T-cell (primary cell): ENCODE measurements at regions not wholly inside any gene's neighbourhood (a gene's known extent, or its start where the extent isn't known, plus 50 kb on each side); places are given as distances from the start of the nearest gene placed in this dataset.

ENCODE experiments used
- ATAC-seq, 4 experiments: fragments of 200-7000 bp in 3 of 4; fragments of 150-1000 bp in 1 of 4; cut with Tn5 transposase; replicated peaks in 1 of 4; 1 replicate in 3 of 4; 2 replicates in 1 of 4; pipeline ENCODE4 v1.10.0; 2021; ENCODE audit warnings: moderate library complexity in 3 of 4, mild to moderate bottlenecking in 2 of 4, moderate number of reproducible peaks in 1 of 4
- CTCF ChIA-PET, 2 donors: fragments of 300-600 bp; sonication (Branson Sonifier 250); formaldehyde crosslinking; loops; one replicate each; lab custom pipeline; 2022; ENCODE audit warnings: antibody characterized with exemption in 2 of 2; lab: Charles Lee
- POLR2A ChIA-PET, 2 donors: fragments of 300-600 bp; sonication (Branson Sonifier 250); formaldehyde crosslinking; loops; one replicate each; lab custom pipeline; 2022; ENCODE audit warnings: antibody characterized with exemption in 2 of 2; lab: Charles Lee
- DNase-seq, 35 experiments: peaks; one replicate each; pipeline versions ENCODE4 v3.0.0 to v3.0.0-alpha.2; 2013 to 2023
- H3K27ac ChIP-seq: one replicate; pipeline ENCODE4 v1.5.1; 2013; ENCODE audit warnings: low read length
- H3K27me3 ChIP-seq, 2 experiments: replicated peaks in 1 of 2; 1 replicate in 1 of 2; 2 replicates in 1 of 2; pipeline versions ENCODE4 v1.6.1 to v1.7.0; 2013; ENCODE audit warnings: low read length in 1 of 2, mixed read lengths in 1 of 2; ENCODE audit not compliant: control insufficient read depth in 2 of 2, insufficient read depth in 2 of 2; ENCODE audit errors: extremely low read depth in 1 of 2
- H3K36me3 ChIP-seq, 2 donors: 1 replicate in 1 of 2; 2 replicates in 1 of 2; pipeline versions ENCODE4 v1.6.1 to v1.7.0; 2013; ENCODE audit warnings: low read length in 1 of 2; ENCODE audit not compliant: control insufficient read depth in 2 of 2, insufficient read depth in 1 of 2; ENCODE audit errors: extremely low read depth in 1 of 2
- H3K4me1 ChIP-seq, 2 experiments: 1 replicate in 1 of 2; 2 replicates in 1 of 2; pipeline versions ENCODE4 v1.6.1 to v1.7.0; 2013; ENCODE audit warnings: low read length in 2 of 2, mixed read lengths in 1 of 2; ENCODE audit not compliant: insufficient read depth in 2 of 2, control insufficient read depth in 1 of 2; ENCODE audit errors: extremely low read depth in 1 of 2
- H3K4me3 ChIP-seq, 2 donors: 1 replicate in 1 of 2; 2 replicates in 1 of 2; pipeline versions ENCODE4 v1.5.1 to v1.7.0; 2013; ENCODE audit warnings: mild to moderate bottlenecking in 2 of 2, low read length in 1 of 2, moderate library complexity in 1 of 2; ENCODE audit not compliant: control insufficient read depth in 1 of 2; ENCODE audit errors: extremely low read depth in 1 of 2
- H3K9me3 ChIP-seq: 2 replicates; pipeline ENCODE4 v1.7.0; 2013
- H3K27ac Mint-ChIP-seq, 2 donors: one replicate each; pipeline ENCODE4 v1.8.0; 2020 to 2021; ENCODE audit warnings: mild to moderate bottlenecking in 2 of 2, mixed read lengths in 2 of 2
- H3K27me3 Mint-ChIP-seq, 2 donors: one replicate each; pipeline ENCODE4 v1.8.0; 2021 to 2022; ENCODE audit warnings: mixed read lengths in 2 of 2
- H3K36me3 Mint-ChIP-seq: one replicate; pipeline ENCODE4 v1.8.0; 2021; ENCODE audit warnings: mixed read lengths
- H3K4me1 Mint-ChIP-seq, 3 donors: one replicate each; pipeline ENCODE4 v1.8.0; 2020 to 2022; ENCODE audit warnings: mixed read lengths in 3 of 3, mild to moderate bottlenecking in 1 of 3
- H3K4me3 Mint-ChIP-seq, 3 donors: one replicate each; pipeline ENCODE4 v1.8.0; 2020 to 2022; ENCODE audit warnings: mild to moderate bottlenecking in 3 of 3, mixed read lengths in 3 of 3, moderate library complexity in 3 of 3
- H3K9me3 Mint-ChIP-seq, 3 donors: one replicate each; pipeline ENCODE4 v1.8.0; 2020 to 2022; ENCODE audit warnings: mixed read lengths in 3 of 3
- WGBS: methylation state at CpG from one replicate; pipeline ENCODE4 v1.1.5; 2013; ENCODE audit warnings: missing lambda C conversion rate; ENCODE audit not compliant: insufficient coverage; 5-methylcytosine and 5-hydroxymethylcytosine counted together

DNA sequence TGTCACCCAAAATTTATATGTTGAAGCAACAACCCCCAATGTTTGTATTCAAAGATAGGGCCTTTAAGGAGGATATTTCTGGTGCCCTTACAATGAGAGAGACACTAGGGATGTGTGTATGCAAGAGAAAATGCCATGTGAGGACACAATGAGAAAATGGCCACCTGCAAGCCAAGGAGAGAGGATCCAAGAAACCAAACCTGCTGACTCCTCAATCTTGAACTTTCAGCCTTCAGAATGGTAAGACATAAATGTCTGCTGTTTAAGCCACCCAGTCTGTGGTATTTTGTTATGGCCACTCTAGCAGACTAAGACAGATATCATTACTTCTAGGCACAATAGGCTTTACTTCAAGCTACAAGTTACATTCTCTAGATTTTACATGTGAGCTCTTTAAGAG, 1145.1 kb upstream of the MAP3K7 start:
- no peaks in the 10 kb centered on the region for H3K27me3 Mint-ChIP-seq
- no peak overlapping the region for H3K27ac Mint-ChIP-seq
- H3K36me3 Mint-ChIP-seq = no peaks in the 10 kb centered on the region
- ChIA-PET CTCF (no interaction called here), POLR2A (no interaction called here)
- H3K4me3 ChIP-seq = no peak overlapping the region
- peaks cover 10 to 12% (median 11%) of the 10 kb centered on the region in 3 donors for H3K9me3 Mint-ChIP-seq
- no peaks in the 10 kb centered on the region for H3K36me3 ChIP-seq
- H3K27me3 ChIP-seq = no peaks in the 10 kb centered on the region
- no peak overlapping the region for H3K27ac ChIP-seq
- H3K4me1 Mint-ChIP-seq = no peaks in the 10 kb centered on the region
- DNase-seq (no peak), ATAC-seq (no peak)
- no peaks in the 10 kb centered on the region for H3K9me3 ChIP-seq
- H3K4me3 Mint-ChIP-seq = no peak overlapping the region
- H3K4me1 ChIP-seq = no peaks in the 10 kb centered on the region

DNA sequence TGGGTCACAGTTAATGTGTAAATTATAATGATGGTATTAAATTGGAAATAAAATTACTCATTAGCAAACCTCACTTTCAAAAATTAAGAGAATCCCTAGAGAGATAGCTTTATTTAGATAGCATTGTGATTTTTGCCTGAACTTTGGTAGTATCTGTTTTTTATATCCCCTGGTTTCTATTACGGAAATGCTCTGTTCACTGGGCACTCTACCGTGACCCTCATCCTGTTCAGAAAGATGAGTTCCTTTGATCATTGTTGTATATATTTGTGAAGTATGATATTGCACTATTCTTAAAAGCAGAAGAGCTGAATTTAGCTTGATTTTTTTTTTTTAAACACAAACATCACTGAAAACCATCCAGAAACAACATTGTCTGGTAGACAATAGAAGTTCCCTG, 1143.8 kb upstream of the MAP3K7 start:
- POLR2A ChIA-PET = no interaction called here
- Histone ChIP-seq H3K4me1 (no peaks in the 10 kb centered on the region), H3K9me3 (no peaks in the 10 kb centered on the region), H3K36me3 (no peaks in the 10 kb centered on the region), H3K4me3 (no peak overlapping the region), H3K27ac (no peak overlapping the region), H3K27me3 (no peaks in the 10 kb centered on the region)
- Mint-ChIP-seq H3K4me1 (no peaks in the 10 kb centered on the region), H3K27ac (no peak overlapping the region), H3K36me3 (no peaks in the 10 kb centered on the region), H3K27me3 (no peaks in the 10 kb centered on the region), H3K4me3 (no peak overlapping the region), H3K9me3 (peaks cover 10 to 12% (median 11%) of the 10 kb centered on the region in 3 donors)
- WGBS = no CpG with 5 or more reads among the region's 2 CpGs
- DNase-seq (no peak), ATAC-seq (no peak)
- CTCF ChIA-PET = interaction anchor here in 1 of 2 donors (0.6 kb wide), 1 partner anchor 115 kb away, joined by 3 read pairs; no protein-coding TSS in a partner anchor

DNA sequence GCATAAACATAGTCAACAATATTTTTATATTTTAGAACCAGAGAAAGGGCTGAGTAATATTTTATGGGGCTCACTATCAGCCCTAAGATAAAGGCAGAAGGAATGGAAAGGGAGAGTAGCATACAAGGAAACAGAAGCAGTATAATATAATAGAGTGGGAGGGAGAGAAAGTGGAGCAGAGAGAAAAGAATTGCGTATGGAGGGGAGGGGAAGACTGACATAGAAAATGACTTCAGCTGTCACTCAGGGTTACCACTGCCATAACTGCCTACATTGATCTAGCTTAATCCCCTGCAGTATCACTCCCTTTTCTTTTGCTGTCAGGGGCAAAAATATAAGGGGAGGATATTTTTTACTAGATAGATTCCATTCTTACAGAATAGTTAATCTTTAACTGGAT, 1133.5 kb upstream of the MAP3K7 start:
- no peak for ATAC-seq
- Mint-ChIP-seq H3K27me3 (no peaks in the 10 kb centered on the region), H3K4me3 (no peak overlapping the region), H3K9me3 (peaks cover 0 to 8% (median 7%) of the 10 kb centered on the region in 3 donors), H3K27ac (no peak overlapping the region), H3K4me1 (no peaks in the 10 kb centered on the region), H3K36me3 (no peaks in the 10 kb centered on the region)
- Histone ChIP-seq H3K4me3 (no peak overlapping the region), H3K4me1 (no peaks in the 10 kb centered on the region), H3K27ac (no peak overlapping the region), H3K27me3 (no peaks in the 10 kb centered on the region), H3K9me3 (no peaks in the 10 kb centered on the region), H3K36me3 (no peaks in the 10 kb centered on the region)
- DNase-seq = no peak
- CTCF ChIA-PET = no interaction called here
- POLR2A ChIA-PET = no interaction called here
- no CpG with 5 or more reads among the region's 1 CpG for WGBS

DNA sequence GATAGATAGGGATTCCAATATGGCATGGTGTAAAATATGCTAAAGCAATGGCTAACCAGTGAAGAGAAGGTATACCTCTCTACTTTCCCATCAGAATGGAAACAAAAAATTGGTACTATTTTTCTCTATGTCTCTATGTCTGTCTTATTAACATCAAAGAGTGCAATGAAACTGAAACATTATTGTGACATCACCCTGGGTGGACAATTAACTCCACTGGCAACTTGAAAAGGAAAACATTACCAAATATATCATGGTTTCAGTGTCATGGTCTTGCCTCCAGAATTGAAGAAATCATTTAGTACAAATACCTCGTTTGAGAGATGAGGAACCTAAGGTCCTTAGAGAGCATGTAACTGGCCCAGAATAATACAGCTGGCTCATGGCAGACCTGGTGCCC, 1132.5 kb upstream of the MAP3K7 start:
- ChIA-PET POLR2A (no interaction called here), CTCF (no interaction called here)
- H3K9me3 Mint-ChIP-seq = peaks cover 0 to 8% (median 4%) of the 10 kb centered on the region in 3 donors
- Histone ChIP-seq H3K9me3 (no peaks in the 10 kb centered on the region), H3K36me3 (no peaks in the 10 kb centered on the region), H3K4me1 (no peaks in the 10 kb centered on the region), H3K27ac (no peak overlapping the region), H3K27me3 (no peaks in the 10 kb centered on the region), H3K4me3 (no peak overlapping the region)
- no peaks in the 10 kb centered on the region for H3K36me3 Mint-ChIP-seq
- no peak overlapping the region for H3K27ac Mint-ChIP-seq
- no peaks in the 10 kb centered on the region for H3K27me3 Mint-ChIP-seq
- no peaks in the 10 kb centered on the region for H3K4me1 Mint-ChIP-seq
- ATAC-seq (no peak), DNase-seq (no peak)
- H3K4me3 Mint-ChIP-seq = no peak overlapping the region
- 75% methylated on average over 1 of the region's 1 CpG for WGBS

DNA sequence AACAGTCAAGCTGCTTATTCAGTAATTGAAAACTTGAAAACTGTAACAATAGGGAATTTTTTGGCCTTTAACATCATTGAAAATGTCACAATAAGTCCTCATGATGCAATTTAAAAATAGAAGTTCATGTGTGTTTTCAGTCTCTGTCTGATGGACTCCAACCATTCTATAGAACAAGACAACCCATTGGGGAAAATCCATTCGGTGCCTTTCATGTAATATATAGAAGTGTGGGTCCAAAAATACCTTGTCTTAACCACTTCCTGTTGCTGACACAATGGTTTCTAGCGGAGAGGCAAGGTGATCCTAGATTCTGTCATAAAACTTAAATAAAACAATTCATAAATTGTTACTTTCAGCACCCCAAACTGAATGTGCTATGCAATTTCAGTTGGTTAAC, 1131.3 kb upstream of the MAP3K7 start:
- WGBS = no CpG with 5 or more reads among the region's 2 CpGs
- POLR2A ChIA-PET = no interaction called here
- no peaks in the 10 kb centered on the region for H3K36me3 Mint-ChIP-seq

DNA sequence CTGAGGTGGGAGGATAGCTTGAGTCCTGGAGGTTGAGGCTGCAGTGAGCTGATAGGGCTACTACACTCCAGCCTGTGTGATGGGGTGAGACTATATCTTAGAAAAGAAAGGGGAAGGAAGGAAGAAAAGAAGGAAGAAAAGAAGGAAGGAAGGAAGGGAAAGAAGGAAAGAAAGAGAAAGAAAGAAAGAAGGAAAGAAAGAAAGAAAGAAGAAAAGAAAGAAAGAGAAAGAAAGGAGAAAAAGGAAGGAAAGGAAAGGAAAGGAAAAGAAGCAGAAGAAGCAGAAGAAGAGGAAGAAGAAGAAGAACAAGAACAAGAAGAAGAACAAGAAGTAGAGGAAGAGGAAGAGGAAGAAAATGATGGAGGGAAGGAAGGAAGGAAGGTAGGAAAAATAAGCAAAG, 1130.2 kb upstream of the MAP3K7 start:
- no peak overlapping the region for H3K27ac Mint-ChIP-seq
- no peaks in the 10 kb centered on the region for H3K36me3 Mint-ChIP-seq
- H3K27me3 ChIP-seq = no peaks in the 10 kb centered on the region
- peaks cover 0 to 8% (median 0%) of the 10 kb centered on the region in 3 donors for H3K9me3 Mint-ChIP-seq
- H3K4me3 Mint-ChIP-seq = no peak overlapping the region
- DNase-seq (no peak), ATAC-seq (no peak)
- H3K27me3 Mint-ChIP-seq = no peaks in the 10 kb centered on the region
- H3K36me3 ChIP-seq = no peaks in the 10 kb centered on the region
- H3K4me1 ChIP-seq = no peaks in the 10 kb centered on the region
- H3K4me1 Mint-ChIP-seq = no peaks in the 10 kb centered on the region
- no peak overlapping the region for H3K27ac ChIP-seq
- H3K4me3 ChIP-seq = no peak overlapping the region
- H3K9me3 ChIP-seq = no peaks in the 10 kb centered on the region
- ChIA-PET POLR2A (no interaction called here), CTCF (no interaction called here)

More for the DNA sequence above, 1131.3 kb upstream of the MAP3K7 start:
- Histone ChIP-seq H3K9me3 (no peaks in the 10 kb centered on the region), H3K27me3 (no peaks in the 10 kb centered on the region), H3K4me3 (no peak overlapping the region), H3K36me3 (no peaks in the 10 kb centered on the region), H3K4me1 (no peaks in the 10 kb centered on the region), H3K27ac (no peak overlapping the region)
- Mint-ChIP-seq H3K9me3 (peaks cover 0 to 8% (median 0%) of the 10 kb centered on the region in 3 donors), H3K4me3 (no peak overlapping the region), H3K4me1 (no peaks in the 10 kb centered on the region), H3K27ac (no peak overlapping the region), H3K27me3 (no peaks in the 10 kb centered on the region)
- DNase-seq = no peak
- ATAC-seq = no peak
- CTCF ChIA-PET = no interaction called here

DNA sequence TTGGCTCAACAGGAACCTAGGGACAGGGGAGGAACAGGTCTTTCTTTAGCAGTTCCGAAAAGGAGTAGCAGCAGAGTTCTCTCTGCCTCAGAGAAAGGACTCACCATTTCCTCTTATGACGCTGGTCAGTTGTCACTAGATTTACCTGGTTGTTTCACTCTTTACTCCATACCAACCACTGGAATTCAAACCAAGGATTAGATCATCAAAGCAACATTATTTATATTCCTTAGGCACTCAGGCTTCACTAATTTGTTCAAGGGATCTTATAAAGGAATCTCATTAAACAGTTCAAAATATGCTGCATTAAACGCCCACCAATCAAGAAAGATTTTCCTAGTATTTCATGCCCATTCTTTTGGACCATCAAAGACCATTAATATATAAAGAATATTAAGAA, 1129.5 kb upstream of the MAP3K7 start:
- no peak overlapping the region for H3K27ac ChIP-seq
- H3K4me3 ChIP-seq = no peak overlapping the region
- H3K27me3 Mint-ChIP-seq = no peaks in the 10 kb centered on the region
- DNase-seq = no peak
- POLR2A ChIA-PET = no interaction called here
- no peak overlapping the region for H3K27ac Mint-ChIP-seq
- CTCF ChIA-PET = no interaction called here
- H3K36me3 Mint-ChIP-seq = no peaks in the 10 kb centered on the region
- H3K9me3 Mint-ChIP-seq = peaks cover 0 to 8% (median 2%) of the 10 kb centered on the region in 3 donors
- no peak for ATAC-seq
- no peaks in the 10 kb centered on the region for H3K27me3 ChIP-seq
- H3K4me1 ChIP-seq = no peaks in the 10 kb centered on the region
- H3K4me3 Mint-ChIP-seq = no peak overlapping the region
- H3K4me1 Mint-ChIP-seq = no peaks in the 10 kb centered on the region
- H3K9me3 ChIP-seq = no peaks in the 10 kb centered on the region
- H3K36me3 ChIP-seq = no peaks in the 10 kb centered on the region
- WGBS = 90% methylated on average over 2 of the region's 3 CpGs
